Osteocyte (in vitro differentiated cells): ENCODE measurements at regions not wholly inside any gene's neighbourhood (a gene's known extent, or its start where the extent isn't known, plus 50 kb on each side); places are given as distances from the start of the nearest gene placed in this dataset.

Experiments used
- DNase-seq: peaks from one replicate; pipeline ENCODE4 v3.0.0; 2021; ENCODE audit warnings: mixed read lengths; ENCODE audit not compliant: unreplicated experiment; ENCODE audit errors: extremely low spot score
- H3K27ac Mint-ChIP-seq: one replicate; pipeline ENCODE4 v1.8.0; 2021; ENCODE audit warnings: mild to moderate bottlenecking, mixed read lengths; ENCODE audit not compliant: unreplicated experiment
- H3K27me3 Mint-ChIP-seq: one replicate; pipeline ENCODE4 v1.8.0; 2021; ENCODE audit warnings: mixed read lengths; ENCODE audit not compliant: unreplicated experiment
- H3K36me3 Mint-ChIP-seq: one replicate; pipeline ENCODE4 v1.8.0; 2021; ENCODE audit warnings: mixed read lengths; ENCODE audit not compliant: unreplicated experiment
- H3K4me1 Mint-ChIP-seq: one replicate; pipeline ENCODE4 v1.8.0; 2021; ENCODE audit warnings: mixed read lengths; ENCODE audit not compliant: unreplicated experiment
- H3K4me3 Mint-ChIP-seq: one replicate; pipeline ENCODE4 v1.8.0; 2021; ENCODE audit warnings: mild to moderate bottlenecking, moderate library complexity, mixed read lengths; ENCODE audit not compliant: unreplicated experiment
- H3K9me3 Mint-ChIP-seq: one replicate; pipeline ENCODE4 v1.8.0; 2021; ENCODE audit warnings: mixed read lengths; ENCODE audit not compliant: unreplicated experiment
- CTCF ChIP-seq: fragments of 200-600 bp; sonication (generic); IDR thresholded peaks from 2 replicates; pipeline ENCODE4 v1.5.0; 2021; ENCODE audit warnings: antibody characterized with exemption, mild to moderate bottlenecking, moderate library complexity

GRCh38 chr4:64713256-64713840 lies 304.1 kb upstream of the TECRL start:
- Mint-ChIP-seq H3K4me3 (no peak overlapping the region), H3K4me1 (no peaks in the 10 kb centered on the region)
- peak; percentile 60 for TF ChIP-seq CTCF

GRCh38 chr4:64712590-64712989 lies 303.3 kb upstream of the TECRL start:
- Mint-ChIP-seq H3K27ac (no peak overlapping the region), H3K4me1 (no peaks in the 10 kb centered on the region), H3K4me3 (no peak overlapping the region), H3K9me3 (no peaks in the 10 kb centered on the region), H3K36me3 (no peaks in the 10 kb centered on the region), H3K27me3 (peaks cover 24% of the 10 kb centered on the region)
- no peak for TF ChIP-seq CTCF
- DNase-seq: no peak

More at GRCh38 chr4:64713256-64713840, 304.1 kb upstream of the TECRL start:
- H3K36me3 Mint-ChIP-seq: no peaks in the 10 kb centered on the region
- H3K27me3 Mint-ChIP-seq: peaks cover 31% of the 10 kb centered on the region
- no peak for DNase-seq
- H3K9me3 Mint-ChIP-seq: no peaks in the 10 kb centered on the region
- no peak overlapping the region for H3K27ac Mint-ChIP-seq

GRCh38 chr4:64705989-64706388 lies 296.7 kb upstream of the TECRL start:
- Mint-ChIP-seq H3K4me3 (no peak overlapping the region), H3K4me1 (no peaks in the 10 kb centered on the region), H3K27ac (no peak overlapping the region), H3K9me3 (peaks cover 3% of the 10 kb centered on the region), H3K36me3 (no peaks in the 10 kb centered on the region), H3K27me3 (peaks cover 17% of the 10 kb centered on the region)
- TF ChIP-seq CTCF: no peak
- no peak for DNase-seq

GRCh38 chr4:64698171-64698570 lies 288.9 kb upstream of the TECRL start:
- no peak for DNase-seq

GRCh38 chr4:64682946-64683345 lies 273.7 kb upstream of the TECRL start:
- Mint-ChIP-seq H3K4me1 (no peaks in the 10 kb centered on the region), H3K36me3 (no peaks in the 10 kb centered on the region)
- no peak for TF ChIP-seq CTCF

More at GRCh38 chr4:64698171-64698570, 288.9 kb upstream of the TECRL start:
- peaks cover 12% of the 10 kb centered on the region for H3K27me3 Mint-ChIP-seq
- no peak for TF ChIP-seq CTCF
- no peak overlapping the region for H3K4me3 Mint-ChIP-seq
- H3K4me1 Mint-ChIP-seq: no peaks in the 10 kb centered on the region
- no peak overlapping the region for H3K27ac Mint-ChIP-seq
- no peaks in the 10 kb centered on the region for H3K36me3 Mint-ChIP-seq
- H3K9me3 Mint-ChIP-seq: no peaks in the 10 kb centered on the region

More at GRCh38 chr4:64682946-64683345, 273.7 kb upstream of the TECRL start:
- no peak for DNase-seq
- no peaks in the 10 kb centered on the region for H3K27me3 Mint-ChIP-seq
- peaks cover 6% of the 10 kb centered on the region for H3K9me3 Mint-ChIP-seq
- no peak overlapping the region for H3K27ac Mint-ChIP-seq
- H3K4me3 Mint-ChIP-seq: no peak overlapping the region
